ENCODE measurements at regions not wholly inside any gene's neighbourhood (a gene's known extent, or its start where the extent isn't known, plus 50 kb on each side); places are given as distances from the start of the nearest gene placed in this dataset.

- Histone ChIP-seq H3K4me1 (no peaks in the 10 kb centered on the region), H3K9me3 (no peaks in the 10 kb centered on the region), H3K27me3 (ENCODE audit: low read depth) (no peaks in the 10 kb centered on the region), H3K36me3 (no peaks in the 10 kb centered on the region), H3K4me3 (no peak overlapping the region), H3K27ac (no peak overlapping the region)
- no peak for TF ChIP-seq CTCF (IDR thresholded peaks at IDR 0.05)
- ATAC-seq (peak in 1 of 2 donors; percentile 57), DNase-seq (no peak)
- intact Hi-C loops (cut with DNase I), result no loop called here
Measured at GRCh38 chr13:87889254-87889653, 218.1 kb downstream of the SLITRK5 start.

GRCh38 chr13:87893186-87893585, 222.0 kb downstream of the SLITRK5 start:
- Histone ChIP-seq H3K4me1 (no peaks in the 10 kb centered on the region), H3K36me3 (no peaks in the 10 kb centered on the region), H3K9me3 (no peaks in the 10 kb centered on the region), H3K27ac (no peak overlapping the region), H3K4me3 (no peak overlapping the region), H3K27me3 (ENCODE audit: low read depth) (no peaks in the 10 kb centered on the region)
- ATAC-seq (no peak), DNase-seq (no peak)
- no peak for TF ChIP-seq CTCF (IDR thresholded peaks at IDR 0.05)
- intact Hi-C loops (cut with DNase I), result no loop called here

GRCh38 chr13:87894059-87894458, 222.9 kb downstream of the SLITRK5 start:
- H3K4me1 ChIP-seq, result no peaks in the 10 kb centered on the region
- intact Hi-C loops (cut with DNase I), result no loop called here
- no peaks in the 10 kb centered on the region for H3K36me3 ChIP-seq

GRCh38 chr13:87903553-87903952, 232.4 kb downstream of the SLITRK5 start:
- DNase-seq, result no peak
- H3K27ac ChIP-seq, result no peak overlapping the region
- intact Hi-C loops (cut with DNase I), result no loop called here

More at GRCh38 chr13:87894059-87894458, 222.9 kb downstream of the SLITRK5 start:
- Histone ChIP-seq H3K27ac (no peak overlapping the region), H3K4me3 (no peak overlapping the region), H3K9me3 (no peaks in the 10 kb centered on the region), H3K27me3 (ENCODE audit: low read depth) (no peaks in the 10 kb centered on the region)
- ATAC-seq, result no peak
- TF ChIP-seq CTCF (IDR thresholded peaks at IDR 0.05), result no peak
- DNase-seq, result no peak

GRCh38 chr13:87906411-87906810, 235.2 kb downstream of the SLITRK5 start:
- TF ChIP-seq CTCF (IDR thresholded peaks at IDR 0.05), result no peak
- no peak for ATAC-seq
- no peak overlapping the region for H3K27ac ChIP-seq
- H3K27me3 ChIP-seq (ENCODE audit: low read depth), result no peaks in the 10 kb centered on the region
- DNase-seq, result no peak
- no peak overlapping the region for H3K4me3 ChIP-seq
- H3K36me3 ChIP-seq, result no peaks in the 10 kb centered on the region
- no peaks in the 10 kb centered on the region for H3K9me3 ChIP-seq
- intact Hi-C loops (cut with DNase I), result no loop called here
- no peaks in the 10 kb centered on the region for H3K4me1 ChIP-seq

More at GRCh38 chr13:87903553-87903952, 232.4 kb downstream of the SLITRK5 start:
- no peak overlapping the region for H3K4me3 ChIP-seq
- ATAC-seq, result no peak
- no peaks in the 10 kb centered on the region for H3K4me1 ChIP-seq
- H3K36me3 ChIP-seq, result no peaks in the 10 kb centered on the region
- no peaks in the 10 kb centered on the region for H3K27me3 ChIP-seq (ENCODE audit: low read depth)
- no peak for TF ChIP-seq CTCF (IDR thresholded peaks at IDR 0.05)
- no peaks in the 10 kb centered on the region for H3K9me3 ChIP-seq

GRCh38 chr13:87907202-87907601, 236.0 kb downstream of the SLITRK5 start:
- Histone ChIP-seq H3K4me1 (no peaks in the 10 kb centered on the region), H3K4me3 (no peak overlapping the region), H3K36me3 (no peaks in the 10 kb centered on the region), H3K27ac (no peak overlapping the region), H3K9me3 (no peaks in the 10 kb centered on the region), H3K27me3 (ENCODE audit: low read depth) (no peaks in the 10 kb centered on the region)
- ATAC-seq (no peak), DNase-seq (no peak)
- intact Hi-C loops (cut with DNase I), result no loop called here
- TF ChIP-seq CTCF (IDR thresholded peaks at IDR 0.05), result no peak

Data from lower lobe of right lung (tissue), 2 donors.